ENCODE measurements at regions not wholly inside any gene's neighbourhood (a gene's known extent, or its start where the extent isn't known, plus 50 kb on each side); places are given as distances from the start of the nearest gene placed in this dataset.
"Not testable (repeated sequence)": the region's sequence is repeated elsewhere in the genome, so short reads cannot be mapped to it uniquely, and the experiment has no call there.

- no peaks in the 10 kb centered on the region for H3K27me3 ChIP-seq (replicated peaks)
- H3K4me3 ChIP-seq = no peak overlapping the region
- H3K4me1 ChIP-seq (replicated peaks) = peaks cover 44% of the 10 kb centered on the region
- H3K9me3 ChIP-seq (replicated peaks) = no peaks in the 10 kb centered on the region
- no peak for DNase-seq (ENCODE audit: low read depth in 1 of 2, low spot score in 2 of 2)
- no peaks in the 10 kb centered on the region for H3K36me3 ChIP-seq
- H3K27ac ChIP-seq = peak overlapping the region; percentile 73
Measured at GRCh38 chr3:31077826-31078225, 183.4 kb upstream of the GADL1 start.

- Histone ChIP-seq H3K36me3 (no peaks in the 10 kb centered on the region), H3K4me1 (replicated peaks) (peaks cover 44% of the 10 kb centered on the region), H3K27me3 (replicated peaks) (no peaks in the 10 kb centered on the region), H3K4me3 (no peak overlapping the region), H3K9me3 (replicated peaks) (no peaks in the 10 kb centered on the region), H3K27ac (peak overlapping the region; percentile 87)
- DNase-seq (ENCODE audit: low read depth in 1 of 2, low spot score in 2 of 2) = peak in 1 of 2 experiments; percentile 55
Measured at GRCh38 chr3:31079689-31080088, 185.2 kb upstream of the GADL1 start.

- H3K27ac ChIP-seq = no peak overlapping the region
- H3K27me3 ChIP-seq (replicated peaks) = no peaks in the 10 kb centered on the region
- H3K36me3 ChIP-seq = no peaks in the 10 kb centered on the region
- no peak overlapping the region for H3K4me3 ChIP-seq
- peaks cover 41% of the 10 kb centered on the region for H3K4me1 ChIP-seq (replicated peaks)
- H3K9me3 ChIP-seq (replicated peaks) = no peaks in the 10 kb centered on the region
- no peak for DNase-seq (ENCODE audit: low read depth in 1 of 2, low spot score in 2 of 2)
Measured at GRCh38 chr3:31081018-31081662, 186.7 kb upstream of the GADL1 start.

- no peak for DNase-seq (ENCODE audit: low read depth in 1 of 2, low spot score in 2 of 2)
- Histone ChIP-seq H3K27me3 (replicated peaks) (no peaks in the 10 kb centered on the region), H3K36me3 (no peaks in the 10 kb centered on the region), H3K4me3 (no peak overlapping the region), H3K9me3 (replicated peaks) (no peaks in the 10 kb centered on the region), H3K27ac (no peak overlapping the region), H3K4me1 (replicated peaks) (no peaks in the 10 kb centered on the region)
Measured at GRCh38 chr3:31086148-31086547, 191.7 kb upstream of the GADL1 start.

GRCh38 chr3:31086698-31087097 lies 192.2 kb upstream of the GADL1 start:
- DNase-seq (ENCODE audit: low read depth in 1 of 2, low spot score in 2 of 2) = no peak
- no peaks in the 10 kb centered on the region for H3K36me3 ChIP-seq
- no peaks in the 10 kb centered on the region for H3K9me3 ChIP-seq (replicated peaks)
- H3K27ac ChIP-seq = no peak overlapping the region
- H3K27me3 ChIP-seq (replicated peaks) = no peaks in the 10 kb centered on the region
- H3K4me1 ChIP-seq (replicated peaks) = no peaks in the 10 kb centered on the region
- H3K4me3 ChIP-seq = no peak overlapping the region

GRCh38 chr3:31091748-31092147 lies 197.3 kb upstream of the GADL1 start:
- no peak for DNase-seq (ENCODE audit: low read depth in 1 of 2, low spot score in 2 of 2)

GRCh38 chr3:31092748-31093589 lies 198.5 kb upstream of the GADL1 start:
- H3K4me3 ChIP-seq = no peak overlapping the region
- H3K9me3 ChIP-seq (replicated peaks) = no peaks in the 10 kb centered on the region
- DNase-seq (ENCODE audit: low read depth in 1 of 2, low spot score in 2 of 2) = peak; percentile 74 to 84
- no peaks in the 10 kb centered on the region for H3K27me3 ChIP-seq (replicated peaks)
- peak overlapping the region; percentile 92 for H3K27ac ChIP-seq
- peaks cover 35% of the 10 kb centered on the region for H3K4me1 ChIP-seq (replicated peaks)
- H3K36me3 ChIP-seq = no peaks in the 10 kb centered on the region

More at GRCh38 chr3:31091748-31092147, 197.3 kb upstream of the GADL1 start:
- H3K9me3 ChIP-seq (replicated peaks) = no peaks in the 10 kb centered on the region
- no peaks in the 10 kb centered on the region for H3K36me3 ChIP-seq
- no peak overlapping the region for H3K4me3 ChIP-seq
- H3K4me1 ChIP-seq (replicated peaks) = peaks cover 29% of the 10 kb centered on the region
- no peak overlapping the region for H3K27ac ChIP-seq
- no peaks in the 10 kb centered on the region for H3K27me3 ChIP-seq (replicated peaks)

- Histone ChIP-seq H3K36me3 (no peaks in the 10 kb centered on the region), H3K9me3 (replicated peaks) (no peaks in the 10 kb centered on the region), H3K27ac (peak overlapping the region; percentile 92), H3K4me3 (no peak overlapping the region), H3K4me1 (replicated peaks) (peaks cover 35% of the 10 kb centered on the region), H3K27me3 (replicated peaks) (no peaks in the 10 kb centered on the region)
- DNase-seq (ENCODE audit: low read depth in 1 of 2, low spot score in 2 of 2) = peak in 1 of 2 experiments; percentile 75
Measured at GRCh38 chr3:31093606-31094005, 199.1 kb upstream of the GADL1 start.

- peak overlapping the region; percentile 92 for H3K27ac ChIP-seq
- H3K36me3 ChIP-seq = no peaks in the 10 kb centered on the region
- DNase-seq (ENCODE audit: low read depth in 1 of 2, low spot score in 2 of 2) = no peak
Measured at GRCh38 chr3:31094048-31094447, 199.6 kb upstream of the GADL1 start.

GRCh38 chr3:31095255-31095654 lies 200.8 kb upstream of the GADL1 start:
- Histone ChIP-seq H3K4me1 (replicated peaks) (peaks cover 35% of the 10 kb centered on the region), H3K36me3 (no peaks in the 10 kb centered on the region), H3K9me3 (replicated peaks) (no peaks in the 10 kb centered on the region), H3K27ac (no peak overlapping the region), H3K27me3 (replicated peaks) (no peaks in the 10 kb centered on the region), H3K4me3 (no peak overlapping the region)
- DNase-seq (ENCODE audit: low read depth in 1 of 2, low spot score in 2 of 2) = no peak

More at GRCh38 chr3:31094048-31094447, 199.6 kb upstream of the GADL1 start:
- Histone ChIP-seq H3K4me1 (replicated peaks) (peaks cover 35% of the 10 kb centered on the region), H3K4me3 (no peak overlapping the region), H3K9me3 (replicated peaks) (no peaks in the 10 kb centered on the region), H3K27me3 (replicated peaks) (no peaks in the 10 kb centered on the region)

- DNase-seq (ENCODE audit: low read depth in 1 of 2, low spot score in 2 of 2) = peak in 1 of 2 experiments; percentile 46
- Histone ChIP-seq H3K36me3 (no peaks in the 10 kb centered on the region), H3K4me1 (replicated peaks) (peaks cover 35% of the 10 kb centered on the region), H3K9me3 (replicated peaks) (no peaks in the 10 kb centered on the region), H3K27me3 (replicated peaks) (no peaks in the 10 kb centered on the region), H3K27ac (peak overlapping the region; percentile 60), H3K4me3 (no peak overlapping the region)
Measured at GRCh38 chr3:31096661-31097395, 202.4 kb upstream of the GADL1 start.

- no peak overlapping the region for H3K4me3 ChIP-seq
- no peak for DNase-seq (ENCODE audit: low read depth in 1 of 2, low spot score in 2 of 2)
- H3K27me3 ChIP-seq (replicated peaks) = no peaks in the 10 kb centered on the region
- no peak overlapping the region for H3K27ac ChIP-seq
- no peaks in the 10 kb centered on the region for H3K36me3 ChIP-seq
- H3K9me3 ChIP-seq (replicated peaks) = no peaks in the 10 kb centered on the region
- peaks cover 17% of the 10 kb centered on the region for H3K4me1 ChIP-seq (replicated peaks)
Measured at GRCh38 chr3:31100519-31100918, 206.1 kb upstream of the GADL1 start.

- H3K9me3 ChIP-seq (replicated peaks); H3K36me3 ChIP-seq; DNase-seq (ENCODE audit: low read depth in 1 of 2, low spot score in 2 of 2); H3K27me3 ChIP-seq (replicated peaks); H3K4me3 ChIP-seq; H3K27ac ChIP-seq: not testable (repeated sequence)
- peaks cover 19% of the 10 kb centered on the region for H3K4me1 ChIP-seq (replicated peaks)
Measured at GRCh38 chr3:31101285-31101684, 206.8 kb upstream of the GADL1 start.

Measured in SJSA1 (cell line).